ENCODE measurements at regions not wholly inside any gene's neighbourhood (a gene's known extent, or its start where the extent isn't known, plus 50 kb on each side); places are given as distances from the start of the nearest gene placed in this dataset.

GRCh38 chr13:64770743-64771142 lies 2459.4 kb downstream of the PCDH9 start:
- DNase-seq: no peak
- Mint-ChIP-seq H3K4me3 (no peak overlapping the region), H3K27ac (no peak overlapping the region), H3K36me3 (ENCODE audit: low read depth) (no peaks in the 10 kb centered on the region), H3K4me1 (ENCODE audit: low read depth) (no peaks in the 10 kb centered on the region), H3K27me3 (ENCODE audit: insufficient read depth) (no peaks in the 10 kb centered on the region; the same call in 1 of the 2 replicates), H3K9me3 (no peaks in the 10 kb centered on the region)
- TF ChIP-seq CTCF (IDR thresholded peaks at IDR 0.05): no peak

GRCh38 chr13:64767054-64767453 lies 2463.1 kb downstream of the PCDH9 start:
- Mint-ChIP-seq H3K9me3 (no peaks in the 10 kb centered on the region), H3K4me1 (ENCODE audit: low read depth) (no peaks in the 10 kb centered on the region), H3K27ac (no peak overlapping the region), H3K36me3 (ENCODE audit: low read depth) (no peaks in the 10 kb centered on the region), H3K4me3 (no peak overlapping the region), H3K27me3 (ENCODE audit: insufficient read depth) (no peaks in the 10 kb centered on the region; the same call in 1 of the 2 replicates)
- no peak for DNase-seq
- no peak for TF ChIP-seq CTCF (IDR thresholded peaks at IDR 0.05)

- Mint-ChIP-seq H3K36me3 (ENCODE audit: low read depth) (no peaks in the 10 kb centered on the region), H3K4me3 (no peak overlapping the region), H3K27me3 (ENCODE audit: insufficient read depth) (no peaks in the 10 kb centered on the region; the same call in 1 of the 2 replicates), H3K4me1 (ENCODE audit: low read depth) (no peaks in the 10 kb centered on the region), H3K9me3 (no peaks in the 10 kb centered on the region), H3K27ac (no peak overlapping the region)
- TF ChIP-seq CTCF (IDR thresholded peaks at IDR 0.05): no peak
- no peak for DNase-seq
Measured at GRCh38 chr13:64765636-64766035, 2464.5 kb downstream of the PCDH9 start.

- no peak for DNase-seq
- Mint-ChIP-seq H3K4me3 (no peak overlapping the region), H3K27ac (no peak overlapping the region), H3K9me3 (no peaks in the 10 kb centered on the region), H3K27me3 (ENCODE audit: insufficient read depth) (no peaks in the 10 kb centered on the region), H3K36me3 (ENCODE audit: low read depth) (no peaks in the 10 kb centered on the region), H3K4me1 (ENCODE audit: low read depth) (peaks cover 14% of the 10 kb centered on the region)
- TF ChIP-seq CTCF (IDR thresholded peaks at IDR 0.05): no peak
Measured at GRCh38 chr13:64758521-64759244, 2471.5 kb downstream of the PCDH9 start.

- H3K36me3 Mint-ChIP-seq (ENCODE audit: low read depth): no peaks in the 10 kb centered on the region
- TF ChIP-seq CTCF (IDR thresholded peaks at IDR 0.05): no peak
- no peaks in the 10 kb centered on the region; the same call in 1 of the 2 replicates for H3K27me3 Mint-ChIP-seq (ENCODE audit: insufficient read depth)
- H3K27ac Mint-ChIP-seq: no peak overlapping the region
- H3K4me3 Mint-ChIP-seq: no peak overlapping the region
- peaks cover 18% of the 10 kb centered on the region for H3K4me1 Mint-ChIP-seq (ENCODE audit: low read depth)
- no peak for DNase-seq
- H3K9me3 Mint-ChIP-seq: no peaks in the 10 kb centered on the region
Measured at GRCh38 chr13:64756621-64757020, 2473.5 kb downstream of the PCDH9 start.
